Peyer's patch (tissue), 4 donors: ENCODE measurements at regions not wholly inside any gene's neighbourhood (a gene's known extent, or its start where the extent isn't known, plus 50 kb on each side); places are given as distances from the start of the nearest gene placed in this dataset.
"Not testable (repeated sequence)": the region's sequence is repeated elsewhere in the genome, so short reads cannot be mapped to it uniquely, and the experiment has no call there.

Experiments used
- DNase-seq, 3 donors: peaks; one replicate each; pipeline ENCODE4 v3.0.0-alpha.2; 2017 to 2019
- H3K27ac ChIP-seq, 4 donors: fragments of 200-600 bp; sonication (generic); one replicate each; pipeline ENCODE4 v1.5.1; 2016 to 2019
- H3K27me3 ChIP-seq, 2 donors: fragments of 200-600 bp; sonication (generic); one replicate each; pipeline ENCODE4 v1.5.1; 2019
- H3K36me3 ChIP-seq, 3 donors: fragments of 200-600 bp; sonication (generic); one replicate each; pipeline ENCODE4 v1.5.1; 2016 to 2019
- H3K4me1 ChIP-seq, 4 donors: fragments of 200-600 bp; sonication (generic); one replicate each; pipeline ENCODE4 v1.5.1; 2016 to 2019
- H3K4me3 ChIP-seq, 4 donors: fragments of 200-600 bp; sonication (generic); 1 replicate in 3 of 4; 2 replicates in 1 of 4; pipeline ENCODE4 v1.5.1; 2016 to 2019; ENCODE audit warnings: mild to moderate bottlenecking in 1 of 4
- H3K9me3 ChIP-seq, 4 donors: fragments of 200-600 bp; sonication (generic); one replicate each; pipeline ENCODE4 v1.5.1; 2016 to 2019; ENCODE audit warnings: mild to moderate bottlenecking in 1 of 4
- POLR2A ChIP-seq, 2 donors: fragments of 450-650 bp; IDR thresholded peaks; one replicate each; pipeline ENCODE4 v1.5.1; 2017; ENCODE audit warnings: antibody characterized with exemption in 2 of 2, mild to moderate bottlenecking in 2 of 2, moderate library complexity in 2 of 2
- TF ChIP-seq, protein P1 (sequence below), 6 experiments: fragments of 450-650 bp in 4 of 6; fragments of 200-600 bp in 2 of 6; sonication (generic) in 1 of 6; IDR thresholded peaks; one replicate each; pipeline ENCODE4 v1.5.1; 2017 to 2019; ENCODE audit warnings: antibody characterized with exemption in 6 of 6, mild to moderate bottlenecking in 3 of 6, moderate library complexity in 1 of 6

GRCh38 chr2:130251535-130251872 lies 53.3 kb upstream of the TUBA3E start:
- Histone ChIP-seq H3K27me3 (peaks cover 0 to 5% of the 10 kb centered on the region in 2 donors), H3K9me3 (no peaks in the 10 kb centered on the region), H3K36me3 (no peaks in the 10 kb centered on the region), H3K4me3 (no peak overlapping the region), H3K4me1 (no peaks in the 10 kb centered on the region), H3K27ac (no peak overlapping the region)
- TF ChIP-seq, protein P1, sequence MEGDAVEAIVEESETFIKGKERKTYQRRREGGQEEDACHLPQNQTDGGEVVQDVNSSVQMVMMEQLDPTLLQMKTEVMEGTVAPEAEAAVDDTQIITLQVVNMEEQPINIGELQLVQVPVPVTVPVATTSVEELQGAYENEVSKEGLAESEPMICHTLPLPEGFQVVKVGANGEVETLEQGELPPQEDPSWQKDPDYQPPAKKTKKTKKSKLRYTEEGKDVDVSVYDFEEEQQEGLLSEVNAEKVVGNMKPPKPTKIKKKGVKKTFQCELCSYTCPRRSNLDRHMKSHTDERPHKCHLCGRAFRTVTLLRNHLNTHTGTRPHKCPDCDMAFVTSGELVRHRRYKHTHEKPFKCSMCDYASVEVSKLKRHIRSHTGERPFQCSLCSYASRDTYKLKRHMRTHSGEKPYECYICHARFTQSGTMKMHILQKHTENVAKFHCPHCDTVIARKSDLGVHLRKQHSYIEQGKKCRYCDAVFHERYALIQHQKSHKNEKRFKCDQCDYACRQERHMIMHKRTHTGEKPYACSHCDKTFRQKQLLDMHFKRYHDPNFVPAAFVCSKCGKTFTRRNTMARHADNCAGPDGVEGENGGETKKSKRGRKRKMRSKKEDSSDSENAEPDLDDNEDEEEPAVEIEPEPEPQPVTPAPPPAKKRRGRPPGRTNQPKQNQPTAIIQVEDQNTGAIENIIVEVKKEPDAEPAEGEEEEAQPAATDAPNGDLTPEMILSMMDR (IDR thresholded peaks at IDR 0.05), result no peak
- TF ChIP-seq POLR2A (IDR thresholded peaks at IDR 0.05), result no peak
- DNase-seq, result no peak

DNA sequence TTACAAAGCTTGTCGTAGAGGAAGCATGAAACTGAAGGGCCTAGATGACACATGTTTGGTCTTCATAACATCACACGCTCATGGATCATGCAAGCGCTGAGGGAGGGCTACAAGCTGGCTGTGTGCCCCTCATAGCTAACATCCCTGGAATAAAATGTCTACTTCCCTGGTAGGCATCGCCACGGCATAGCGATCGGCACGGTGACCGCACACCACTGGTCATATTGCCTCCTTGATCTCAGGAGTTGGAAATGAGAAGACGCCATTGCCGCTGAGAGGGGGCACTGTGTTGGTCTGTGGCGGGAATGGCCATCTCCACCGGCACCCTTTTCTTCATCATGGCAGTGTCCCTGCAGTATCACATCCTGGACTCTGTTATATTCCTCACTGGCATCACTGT lies 50.1 kb upstream of the TUBA3E start:
- not testable (repeated sequence) for H3K27me3 ChIP-seq, H3K27ac ChIP-seq, DNase-seq, H3K4me3 ChIP-seq, H3K9me3 ChIP-seq, H3K4me1 ChIP-seq, H3K36me3 ChIP-seq
